ENCODE measurements at regions not wholly inside any gene's neighbourhood (a gene's known extent, or its start where the extent isn't known, plus 50 kb on each side); places are given as distances from the start of the nearest gene placed in this dataset.

DNA sequence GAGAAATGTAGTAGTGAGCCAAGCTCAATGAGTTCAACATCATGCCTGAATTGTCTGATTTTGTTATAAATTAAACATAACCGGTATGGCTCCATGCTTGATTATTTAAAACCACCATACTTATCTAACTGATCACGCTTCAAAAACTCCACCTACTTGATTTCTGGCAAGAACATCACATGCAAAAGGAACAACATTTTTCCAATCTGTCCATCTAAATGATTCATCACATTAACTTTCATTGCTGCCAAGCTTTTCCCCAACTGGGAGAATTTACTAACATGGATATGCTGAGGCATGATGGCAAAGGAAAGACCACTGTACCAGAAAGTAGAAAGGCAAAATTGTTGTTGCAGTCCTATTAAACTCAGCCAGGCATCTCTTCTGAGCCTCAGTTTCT lies 286.8 kb downstream of the TRIB2 start:
- Histone ChIP-seq H3K4me3 (ENCODE audit: low read depth, low read length) (no peak overlapping the region), H3K36me3 (no peaks in the 10 kb centered on the region), H3K27ac (no peak overlapping the region), H3K9me3 (ENCODE audit: severe bottlenecking) (no peaks in the 10 kb centered on the region), H3K27me3 (ENCODE audit: insufficient read depth, low read depth, severe bottlenecking) (no peaks in the 10 kb centered on the region)
- TF ChIP-seq, protein P1, sequence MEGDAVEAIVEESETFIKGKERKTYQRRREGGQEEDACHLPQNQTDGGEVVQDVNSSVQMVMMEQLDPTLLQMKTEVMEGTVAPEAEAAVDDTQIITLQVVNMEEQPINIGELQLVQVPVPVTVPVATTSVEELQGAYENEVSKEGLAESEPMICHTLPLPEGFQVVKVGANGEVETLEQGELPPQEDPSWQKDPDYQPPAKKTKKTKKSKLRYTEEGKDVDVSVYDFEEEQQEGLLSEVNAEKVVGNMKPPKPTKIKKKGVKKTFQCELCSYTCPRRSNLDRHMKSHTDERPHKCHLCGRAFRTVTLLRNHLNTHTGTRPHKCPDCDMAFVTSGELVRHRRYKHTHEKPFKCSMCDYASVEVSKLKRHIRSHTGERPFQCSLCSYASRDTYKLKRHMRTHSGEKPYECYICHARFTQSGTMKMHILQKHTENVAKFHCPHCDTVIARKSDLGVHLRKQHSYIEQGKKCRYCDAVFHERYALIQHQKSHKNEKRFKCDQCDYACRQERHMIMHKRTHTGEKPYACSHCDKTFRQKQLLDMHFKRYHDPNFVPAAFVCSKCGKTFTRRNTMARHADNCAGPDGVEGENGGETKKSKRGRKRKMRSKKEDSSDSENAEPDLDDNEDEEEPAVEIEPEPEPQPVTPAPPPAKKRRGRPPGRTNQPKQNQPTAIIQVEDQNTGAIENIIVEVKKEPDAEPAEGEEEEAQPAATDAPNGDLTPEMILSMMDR (IDR thresholded peaks at IDR 0.05; ENCODE audit: low read depth, low read length) = no peak
- no peak for DNase-seq

DNA sequence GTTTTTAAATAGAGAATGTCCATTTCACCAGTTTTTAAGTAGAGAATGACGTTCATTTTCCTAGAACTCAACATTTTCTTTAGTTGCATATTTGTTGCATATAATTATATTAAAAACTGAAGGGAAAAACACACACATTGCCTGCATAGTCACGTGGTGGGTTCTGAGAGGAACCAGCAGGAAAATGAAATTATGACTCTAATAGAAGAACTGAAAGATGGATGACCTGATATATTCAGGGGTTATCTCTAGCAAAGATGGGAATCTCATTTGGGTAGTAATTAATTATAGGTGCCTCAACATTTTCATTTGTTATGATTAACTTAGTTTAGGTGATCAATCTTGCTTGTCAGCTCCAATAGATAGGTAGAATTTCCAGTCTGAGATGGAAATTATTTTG lies 288.3 kb downstream of the TRIB2 start:
- H3K36me3 ChIP-seq = no peaks in the 10 kb centered on the region
- TF ChIP-seq, protein P1 (IDR thresholded peaks at IDR 0.05; ENCODE audit: low read depth, low read length) = no peak
- no peaks in the 10 kb centered on the region for H3K27me3 ChIP-seq (ENCODE audit: insufficient read depth, low read depth, severe bottlenecking)
- no peak overlapping the region for H3K4me3 ChIP-seq (ENCODE audit: low read depth, low read length)
- no peaks in the 10 kb centered on the region for H3K9me3 ChIP-seq (ENCODE audit: severe bottlenecking)
- no peak overlapping the region for H3K27ac ChIP-seq
- DNase-seq = no peak

DNA sequence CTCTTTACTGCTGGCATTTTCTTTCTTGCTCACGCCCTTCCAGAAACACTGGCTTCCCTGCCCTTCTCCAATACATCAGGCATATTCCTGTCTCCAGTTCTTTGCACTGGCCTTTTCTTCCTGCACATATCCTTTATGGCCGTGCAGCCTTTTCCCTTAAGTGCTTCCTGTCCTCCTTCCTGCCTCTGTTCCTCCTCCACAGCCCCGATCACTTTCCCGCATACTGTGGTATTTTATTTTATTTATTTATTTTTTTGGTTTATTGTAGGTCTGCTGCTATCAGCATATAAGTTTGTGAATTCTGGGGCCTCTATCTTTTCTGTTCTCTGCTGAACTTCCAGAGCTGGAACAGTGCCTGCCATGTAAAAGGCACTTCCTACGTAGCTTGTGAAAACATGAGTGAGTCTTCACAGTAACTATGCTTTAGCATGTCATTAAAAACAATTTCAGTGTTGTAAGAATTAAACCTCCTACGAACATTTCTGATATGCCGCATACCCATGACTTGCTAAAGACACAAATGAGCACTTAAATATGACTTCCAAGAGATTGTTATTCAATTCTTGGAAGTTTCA lies 289.1 kb downstream of the TRIB2 start:
- Histone ChIP-seq H3K36me3 (no peaks in the 10 kb centered on the region), H3K27ac (no peak overlapping the region), H3K4me3 (ENCODE audit: low read depth, low read length) (no peak overlapping the region), H3K27me3 (ENCODE audit: insufficient read depth, low read depth, severe bottlenecking) (no peaks in the 10 kb centered on the region), H3K9me3 (ENCODE audit: severe bottlenecking) (no peaks in the 10 kb centered on the region)
- DNase-seq = no peak
- TF ChIP-seq, protein P1 (IDR thresholded peaks at IDR 0.05; ENCODE audit: low read depth, low read length) = no peak

DNA sequence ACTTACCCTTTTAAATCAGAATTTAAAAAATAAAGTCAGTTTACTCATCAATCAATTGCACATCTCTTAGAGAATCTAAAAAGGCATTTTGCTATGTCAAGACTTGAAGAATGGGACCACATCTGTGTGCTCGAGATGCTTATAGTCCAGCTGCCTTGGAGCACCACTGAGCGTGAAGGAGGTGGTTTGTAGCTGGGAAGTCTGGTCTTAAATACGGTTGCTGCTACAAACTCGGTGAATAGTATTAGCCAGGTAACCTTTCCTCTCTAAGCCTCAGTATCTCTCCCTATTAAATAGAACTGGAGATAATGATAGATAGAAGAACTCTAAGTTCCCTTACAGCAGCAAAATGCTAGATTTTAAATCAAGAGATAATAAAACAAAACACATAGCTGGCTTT lies 289.7 kb downstream of the TRIB2 start:
- DNase-seq = no peak
- Histone ChIP-seq H3K27me3 (ENCODE audit: insufficient read depth, low read depth, severe bottlenecking) (no peaks in the 10 kb centered on the region), H3K4me3 (ENCODE audit: low read depth, low read length) (no peak overlapping the region), H3K9me3 (ENCODE audit: severe bottlenecking) (no peaks in the 10 kb centered on the region), H3K27ac (no peak overlapping the region), H3K36me3 (no peaks in the 10 kb centered on the region)
- TF ChIP-seq, protein P1 (IDR thresholded peaks at IDR 0.05; ENCODE audit: low read depth, low read length) = no peak

DNA sequence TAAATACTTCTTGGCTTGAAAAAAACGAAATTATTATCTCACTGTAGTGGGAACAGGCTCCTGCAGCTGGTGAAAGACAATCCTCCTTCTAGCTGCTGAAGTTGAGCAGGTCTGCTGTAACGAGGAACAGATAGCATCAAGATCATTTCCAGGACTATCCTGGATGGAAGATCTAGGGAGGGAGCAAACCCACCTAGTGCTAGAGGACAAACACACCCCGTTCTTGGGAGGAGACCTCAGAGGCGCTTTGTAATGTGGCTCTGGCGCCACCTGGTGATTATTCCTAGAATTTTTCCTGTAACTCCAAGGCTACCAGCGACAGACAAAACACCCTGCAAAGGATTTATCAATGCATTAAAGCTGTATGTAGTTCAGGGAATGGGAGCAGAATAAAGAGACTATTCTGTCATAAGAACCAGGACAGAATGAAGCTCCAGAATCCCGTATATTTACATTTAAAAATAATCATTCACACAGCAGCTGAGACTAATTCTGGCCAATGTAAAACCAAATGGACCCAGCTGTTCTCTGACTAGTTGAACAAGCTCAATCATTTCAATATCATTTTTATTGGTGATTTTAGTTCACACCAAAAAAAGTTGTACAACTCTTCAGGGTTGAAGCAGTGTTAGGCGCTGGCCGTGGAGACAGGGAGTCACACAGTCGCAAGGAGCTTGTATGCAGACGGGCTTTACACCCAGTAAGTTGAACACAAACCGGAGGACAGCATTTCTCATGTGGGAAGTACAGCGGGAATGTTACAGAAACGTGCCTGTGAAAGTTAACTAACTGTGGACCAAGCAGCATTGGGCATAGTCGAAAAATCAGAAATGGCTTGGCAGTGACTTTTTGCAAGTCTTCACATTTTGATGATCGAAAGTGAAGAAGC lies 290.3 kb downstream of the TRIB2 start:
- H3K27ac ChIP-seq = no peak overlapping the region
- no peak overlapping the region for H3K4me3 ChIP-seq (ENCODE audit: low read depth, low read length)
- H3K36me3 ChIP-seq = no peaks in the 10 kb centered on the region
- no peaks in the 10 kb centered on the region for H3K9me3 ChIP-seq (ENCODE audit: severe bottlenecking)
- H3K27me3 ChIP-seq (ENCODE audit: insufficient read depth, low read depth, severe bottlenecking) = no peaks in the 10 kb centered on the region
- peak; percentile 78 for DNase-seq
- TF ChIP-seq, protein P1 (IDR thresholded peaks at IDR 0.05; ENCODE audit: low read depth, low read length) = peak; percentile 78
